Panc1 (cell line): ENCODE measurements at regions not wholly inside any gene's neighbourhood (a gene's known extent, or its start where the extent isn't known, plus 50 kb on each side); places are given as distances from the start of the nearest gene placed in this dataset.

Experiments used
- ATAC-seq: fragments of 200-7000 bp; cut with Tn5 transposase; 2 replicates; pipeline ENCODE4 v1.9.1; 2020; ENCODE audit warnings: mild to moderate bottlenecking, moderate library complexity
- BruUV-seq: library from RNA; stranded (reverse); fragments of 400-500 nt; replicated peaks from 2 replicates; lab custom pipeline; 2021; lab: Mats Ljungman, UMichigan
- CTCF ChIA-PET: fragments of 300-600 bp; sonication (Branson Sonifier 250); formaldehyde crosslinking; loops from one replicate; lab custom pipeline; 2022; ENCODE audit warnings: antibody characterized with exemption; lab: Charles Lee
- POLR2A ChIA-PET: fragments of 300-600 bp; sonication (Branson Sonifier 250); formaldehyde crosslinking; loops from one replicate; lab custom pipeline; 2022; ENCODE audit warnings: antibody characterized with exemption; lab: Charles Lee
- DNase-seq: peaks from one replicate; pipeline ENCODE4 v3.0.0-alpha.2; 2010; ENCODE audit warnings: low read depth, low spot score
- H3K27ac ChIP-seq: 2 replicates; pipeline ENCODE4 v1.5.1; 2011; ENCODE audit warnings: mild to moderate bottlenecking, low read length, inconsistent platforms
- H3K27me3 ChIP-seq: fragments of 200-500 bp; sonication (Bioruptor generic); 2 replicates; pipeline ENCODE4 v1.6.0; 2014; ENCODE audit warnings: low read length, inconsistent platforms; ENCODE audit not compliant: control insufficient read depth, insufficient read depth
- H3K36me3 ChIP-seq: fragments of 200-500 bp; sonication (Bioruptor generic); 2 replicates; pipeline ENCODE4 v1.5.1; 2014; ENCODE audit warnings: inconsistent platforms, mild to moderate bottlenecking, low read length, moderate library complexity; ENCODE audit not compliant: control insufficient read depth, insufficient read depth
- H3K4me1 ChIP-seq: 2 replicates; pipeline ENCODE4 v1.5.1; 2011; ENCODE audit warnings: inconsistent platforms, mild to moderate bottlenecking, low read length, moderate library complexity; ENCODE audit not compliant: control insufficient read depth, insufficient read depth
- H3K4me3 ChIP-seq, 2 experiments: 2 replicates each; pipeline ENCODE4 v1.5.1; 2011 to 2012; ENCODE audit warnings: low read depth in 2 of 2, low read length in 2 of 2, mild to moderate bottlenecking in 2 of 2, inconsistent platforms in 1 of 2, moderate library complexity in 1 of 2
- H3K9me3 ChIP-seq: fragments of 200-500 bp; sonication (Bioruptor generic); 2 replicates; pipeline ENCODE4 v1.5.1; 2014; ENCODE audit warnings: low read depth, mild to moderate bottlenecking, inconsistent platforms, low read length, moderate library complexity; ENCODE audit not compliant: control insufficient read depth, insufficient read depth
- POLR2AphosphoS5 ChIP-seq: IDR thresholded peaks from 2 replicates; pipeline ENCODE4 v1.6.1; 2012; ENCODE audit warnings: mild to moderate bottlenecking, low read depth, low read length, moderate library complexity
- SIN3A ChIP-seq: IDR thresholded peaks from 2 replicates; pipeline ENCODE4 v1.6.1; 2012; ENCODE audit warnings: low read depth, mild to moderate bottlenecking, low read length, moderate library complexity, borderline replicate concordance; ENCODE audit not compliant: insufficient read depth
- TCF7L2 ChIP-seq: IDR thresholded peaks from 2 replicates; pipeline ENCODE4 v1.6.1; 2011; ENCODE audit warnings: mild to moderate bottlenecking, low read depth, low read length, inconsistent platforms
- in situ Hi-C: cut with HindIII; loops from 2 replicates; pipeline ENCODE4 v1.10.0; 2016; ENCODE audit warnings: low sequenced_read_pairs, low pct_unique_long_range_greater_than_20kb
- intact Hi-C: fragments of 100-400 bp; cut with micrococcal nuclease; formaldehyde crosslinking; loops from one replicate; pipeline ENCODE4 v1.10.0; 2022; ENCODE audit not compliant: unreplicated experiment
- TF ChIP-seq, protein P1 (sequence below), 2 experiments: IDR thresholded peaks; 2 replicates each; pipeline ENCODE4 v1.6.1; 2011 to 2012; ENCODE audit warnings: low read depth in 2 of 2, control low read depth in 1 of 2, low read length in 1 of 2, mild to moderate bottlenecking in 1 of 2, moderate library complexity in 1 of 2; ENCODE audit not compliant: insufficient read depth in 1 of 2
- TF ChIP-seq, protein P2 (sequence below): fragments of 450-650 bp; IDR thresholded peaks from 2 replicates; pipeline ENCODE4 v1.5.1; 2017; ENCODE audit warnings: mild to moderate bottlenecking

DNA sequence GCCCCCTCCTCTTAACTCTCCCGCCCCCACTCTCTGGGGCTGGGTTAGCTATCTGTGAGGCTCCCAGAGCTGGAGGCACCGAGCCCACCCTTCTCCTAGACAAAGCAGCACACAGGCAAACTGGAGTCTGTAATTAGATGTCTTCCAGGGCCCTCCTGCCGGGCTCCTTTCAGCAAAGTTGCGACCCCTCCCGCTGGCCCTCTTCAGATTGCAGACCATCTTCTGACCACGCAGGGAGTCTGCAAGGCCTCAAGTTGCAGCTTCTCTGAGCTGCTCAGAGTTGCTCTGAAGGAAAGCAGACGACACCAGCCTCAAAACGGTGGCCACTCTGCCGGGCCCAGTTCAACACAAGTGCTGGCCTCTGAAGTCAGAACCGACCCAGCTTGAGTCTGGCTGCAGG is 228.4 kb upstream of the COPS8 start:
- in situ Hi-C loops (no loop called here), intact Hi-C loops (no loop called here)
- no peaks in the 10 kb centered on the region for H3K9me3 ChIP-seq
- H3K27me3 ChIP-seq, result no peaks in the 10 kb centered on the region; the same call in 1 of the 2 replicates
- no peak overlapping the region for H3K4me3 ChIP-seq
- DNase-seq (no peak), ATAC-seq (no peak)
- ChIA-PET CTCF (no interaction called here), POLR2A (no interaction called here)
- H3K36me3 ChIP-seq, result no peaks in the 10 kb centered on the region
- H3K27ac ChIP-seq, result no peak overlapping the region
- BruUV-seq, result no TSS peak
- no peaks in the 10 kb centered on the region for H3K4me1 ChIP-seq
- TF ChIP-seq, protein P1, sequence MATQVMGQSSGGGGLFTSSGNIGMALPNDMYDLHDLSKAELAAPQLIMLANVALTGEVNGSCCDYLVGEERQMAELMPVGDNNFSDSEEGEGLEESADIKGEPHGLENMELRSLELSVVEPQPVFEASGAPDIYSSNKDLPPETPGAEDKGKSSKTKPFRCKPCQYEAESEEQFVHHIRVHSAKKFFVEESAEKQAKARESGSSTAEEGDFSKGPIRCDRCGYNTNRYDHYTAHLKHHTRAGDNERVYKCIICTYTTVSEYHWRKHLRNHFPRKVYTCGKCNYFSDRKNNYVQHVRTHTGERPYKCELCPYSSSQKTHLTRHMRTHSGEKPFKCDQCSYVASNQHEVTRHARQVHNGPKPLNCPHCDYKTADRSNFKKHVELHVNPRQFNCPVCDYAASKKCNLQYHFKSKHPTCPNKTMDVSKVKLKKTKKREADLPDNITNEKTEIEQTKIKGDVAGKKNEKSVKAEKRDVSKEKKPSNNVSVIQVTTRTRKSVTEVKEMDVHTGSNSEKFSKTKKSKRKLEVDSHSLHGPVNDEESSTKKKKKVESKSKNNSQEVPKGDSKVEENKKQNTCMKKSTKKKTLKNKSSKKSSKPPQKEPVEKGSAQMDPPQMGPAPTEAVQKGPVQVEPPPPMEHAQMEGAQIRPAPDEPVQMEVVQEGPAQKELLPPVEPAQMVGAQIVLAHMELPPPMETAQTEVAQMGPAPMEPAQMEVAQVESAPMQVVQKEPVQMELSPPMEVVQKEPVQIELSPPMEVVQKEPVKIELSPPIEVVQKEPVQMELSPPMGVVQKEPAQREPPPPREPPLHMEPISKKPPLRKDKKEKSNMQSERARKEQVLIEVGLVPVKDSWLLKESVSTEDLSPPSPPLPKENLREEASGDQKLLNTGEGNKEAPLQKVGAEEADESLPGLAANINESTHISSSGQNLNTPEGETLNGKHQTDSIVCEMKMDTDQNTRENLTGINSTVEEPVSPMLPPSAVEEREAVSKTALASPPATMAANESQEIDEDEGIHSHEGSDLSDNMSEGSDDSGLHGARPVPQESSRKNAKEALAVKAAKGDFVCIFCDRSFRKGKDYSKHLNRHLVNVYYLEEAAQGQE (IDR thresholded peaks at IDR 0.05; ENCODE audit: insufficient read depth in 1 of 2, low read depth in 2 of 2, low read length in 1 of 2), result no peak
- TF ChIP-seq TCF7L2 (no peak), SIN3A (no peak), POLR2AphosphoS5 (no peak)
- TF ChIP-seq, protein P2, sequence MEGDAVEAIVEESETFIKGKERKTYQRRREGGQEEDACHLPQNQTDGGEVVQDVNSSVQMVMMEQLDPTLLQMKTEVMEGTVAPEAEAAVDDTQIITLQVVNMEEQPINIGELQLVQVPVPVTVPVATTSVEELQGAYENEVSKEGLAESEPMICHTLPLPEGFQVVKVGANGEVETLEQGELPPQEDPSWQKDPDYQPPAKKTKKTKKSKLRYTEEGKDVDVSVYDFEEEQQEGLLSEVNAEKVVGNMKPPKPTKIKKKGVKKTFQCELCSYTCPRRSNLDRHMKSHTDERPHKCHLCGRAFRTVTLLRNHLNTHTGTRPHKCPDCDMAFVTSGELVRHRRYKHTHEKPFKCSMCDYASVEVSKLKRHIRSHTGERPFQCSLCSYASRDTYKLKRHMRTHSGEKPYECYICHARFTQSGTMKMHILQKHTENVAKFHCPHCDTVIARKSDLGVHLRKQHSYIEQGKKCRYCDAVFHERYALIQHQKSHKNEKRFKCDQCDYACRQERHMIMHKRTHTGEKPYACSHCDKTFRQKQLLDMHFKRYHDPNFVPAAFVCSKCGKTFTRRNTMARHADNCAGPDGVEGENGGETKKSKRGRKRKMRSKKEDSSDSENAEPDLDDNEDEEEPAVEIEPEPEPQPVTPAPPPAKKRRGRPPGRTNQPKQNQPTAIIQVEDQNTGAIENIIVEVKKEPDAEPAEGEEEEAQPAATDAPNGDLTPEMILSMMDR, result no peak

DNA sequence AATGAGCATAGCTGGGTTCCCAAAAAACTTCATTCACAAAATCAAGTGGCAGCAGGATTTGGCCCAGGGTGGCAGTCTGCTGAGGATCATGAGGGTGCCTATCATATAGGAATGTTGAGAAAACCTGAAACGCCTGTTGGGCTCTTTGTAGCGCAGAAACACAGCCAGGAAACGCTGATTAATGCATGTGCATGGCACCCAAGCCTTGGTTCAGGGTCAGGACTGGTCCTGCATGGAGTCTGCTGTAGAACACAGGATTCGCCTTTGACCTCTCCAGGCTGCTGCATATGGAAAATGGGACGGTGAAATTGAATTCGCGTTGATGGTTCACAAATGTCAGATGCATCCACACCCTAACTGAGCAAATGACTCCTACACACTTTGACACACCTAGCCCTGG is 227.9 kb upstream of the COPS8 start:
- in situ Hi-C loops (no loop called here), intact Hi-C loops (no loop called here)
- Histone ChIP-seq H3K9me3 (no peaks in the 10 kb centered on the region), H3K4me3 (no peak overlapping the region), H3K4me1 (no peaks in the 10 kb centered on the region), H3K27me3 (no peaks in the 10 kb centered on the region; the same call in 1 of the 2 replicates), H3K27ac (no peak overlapping the region), H3K36me3 (no peaks in the 10 kb centered on the region)
- DNase-seq (no peak), ATAC-seq (no peak)
- no peak for TF ChIP-seq TCF7L2
- TF ChIP-seq SIN3A, result no peak
- no peak for TF ChIP-seq POLR2AphosphoS5
- TF ChIP-seq, protein P1 (IDR thresholded peaks at IDR 0.05; ENCODE audit: insufficient read depth in 1 of 2, low read depth in 2 of 2, low read length in 1 of 2), result no peak
- TF ChIP-seq, protein P2, result no peak
- ChIA-PET POLR2A (no interaction called here), CTCF (no interaction called here)
- no TSS peak for BruUV-seq
